ENCODE measurements at regions not wholly inside any gene's neighbourhood (a gene's known extent, or its start where the extent isn't known, plus 50 kb on each side); places are given as distances from the start of the nearest gene placed in this dataset.

DNA sequence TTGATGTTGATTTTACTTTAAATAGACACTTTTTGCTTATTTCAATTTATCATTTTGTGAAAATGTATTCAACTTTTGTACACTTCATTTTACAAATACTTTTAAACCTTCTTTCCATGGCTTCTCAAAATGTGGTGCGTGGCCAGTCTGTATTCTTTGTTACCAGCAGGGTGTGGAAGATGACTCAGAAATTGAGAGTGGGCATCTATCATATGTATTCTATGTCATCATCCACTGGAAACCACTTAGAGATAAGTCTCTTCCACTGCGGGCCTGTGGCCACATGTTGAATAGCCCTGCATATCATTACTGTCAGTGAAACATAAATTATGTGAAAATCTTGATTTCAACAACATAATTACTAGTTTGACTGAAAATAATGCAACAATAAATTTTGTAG is 52.6 kb upstream of the MC3R start:
- Histone ChIP-seq H3K79me2 (ENCODE audit: control insufficient read depth, insufficient read depth, low read length) (no peaks in the 10 kb centered on the region), H3K9me3 (ENCODE audit: control insufficient read depth, low read depth, low read length) (peaks cover 5% of the 10 kb centered on the region), H4K20me1 (ENCODE audit: control insufficient read depth, extremely low read depth, insufficient read depth, low read length) (no peaks in the 10 kb centered on the region), H3K9me1 (ENCODE audit: control insufficient read depth, extremely low read depth, insufficient read depth, low read length) (no peaks in the 10 kb centered on the region), H3K4me1 (ENCODE audit: control insufficient read depth, extremely low read depth, insufficient read depth, low read length) (no peaks in the 10 kb centered on the region), H3K27me3 (ENCODE audit: control insufficient read depth, extremely low read depth, insufficient read depth, low read length) (no peaks in the 10 kb centered on the region), H2AFZ (ENCODE audit: control insufficient read depth, low read length) (no peak overlapping the region), H3K4me3 (ENCODE audit: control insufficient read depth in 2 of 3, extremely low read depth in 1 of 3, insufficient read depth in 2 of 3, low read depth in 1 of 3, low read length in 3 of 3) (no peak overlapping the region), H3K27ac (ENCODE audit: control insufficient read depth, insufficient read depth, low read length) (no peak overlapping the region), H3K4me2 (ENCODE audit: control insufficient read depth, extremely low read depth, insufficient read depth, low read depth, low read length) (no peak overlapping the region), H3K9ac (ENCODE audit: control insufficient read depth, extremely low read depth, insufficient read depth, low read length) (no peak overlapping the region), H3K36me3 (ENCODE audit: control insufficient read depth in 2 of 2, extremely low read depth in 1 of 2, insufficient read depth in 2 of 2, low read length in 2 of 2) (no peaks in the 10 kb centered on the region)
- DNase-seq (ENCODE audit: low read depth, low spot score) (no peak), FAIRE-seq (no peak)
- dilution Hi-C loops (cut with MboI; ENCODE audit: extremely low pct_ligation_motif_present, low sequenced_read_pairs): no loop called here
- TF ChIP-seq EZH2 (IDR thresholded peaks at IDR 0.05; ENCODE audit: low read length) (no peak), CTCF (optimal IDR thresholded peaks at IDR 0.05 in 1 of 3, IDR thresholded peaks at IDR 0.05 in 1 of 3, conservative IDR thresholded peaks at IDR 0.05 in 1 of 3; ENCODE audit: extremely low read depth in 1 of 3, insufficient read depth in 2 of 3, low read length in 3 of 3) (no peak)
